Fibroblast of pulmonary artery (primary cell): ENCODE measurements at regions not wholly inside any gene's neighbourhood (a gene's known extent, or its start where the extent isn't known, plus 50 kb on each side); places are given as distances from the start of the nearest gene placed in this dataset.

ENCODE experiments used
- DNase-seq: peaks from one replicate; pipeline ENCODE4 v3.0.0-alpha.2; 2010; ENCODE audit warnings: low read depth
- H3K4me3 ChIP-seq: replicated peaks from 2 replicates; pipeline ENCODE4 v1.5.1; 2011; ENCODE audit warnings: low read depth, mild to moderate bottlenecking, control low read depth, low read length, moderate library complexity
- TF ChIP-seq, protein P1 (sequence below): IDR thresholded peaks from 2 replicates; pipeline ENCODE4 v1.5.1; 2011; ENCODE audit warnings: mild to moderate bottlenecking, control low read depth, low read length, inconsistent platforms; ENCODE audit errors: missing control alignments

DNA sequence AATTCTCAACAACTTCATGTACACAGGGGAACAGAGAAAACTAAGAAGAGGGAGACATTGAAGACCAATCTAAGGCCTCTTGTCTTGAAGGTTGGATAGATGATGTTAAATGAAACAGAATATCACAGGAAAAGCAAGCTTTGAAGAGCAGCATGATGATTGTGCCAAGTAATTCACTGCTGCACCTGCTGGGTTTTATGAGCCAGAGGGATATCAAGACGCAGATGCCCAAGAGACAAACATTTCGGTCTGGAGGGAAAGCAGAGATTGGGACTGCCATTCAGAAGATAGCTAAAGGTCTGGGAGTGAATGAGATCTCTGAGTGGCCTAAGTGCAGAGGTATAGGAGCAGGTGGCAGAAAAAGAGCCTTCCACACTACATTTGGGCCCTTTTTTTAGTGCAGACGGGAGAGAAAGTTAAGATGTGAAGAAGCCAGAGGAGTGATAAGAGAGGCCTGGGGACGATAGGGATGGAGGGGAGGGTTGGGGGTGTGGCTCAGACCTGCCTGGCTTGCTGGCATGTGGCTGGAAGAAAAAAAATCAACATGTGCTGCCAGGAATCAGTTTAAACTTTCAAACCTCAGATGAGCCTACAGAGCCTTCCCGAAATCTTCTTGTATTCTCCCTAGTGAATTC is 200.6 kb downstream of the AEBP2 start:
- DNase-seq = no peak
- TF ChIP-seq, protein P1, sequence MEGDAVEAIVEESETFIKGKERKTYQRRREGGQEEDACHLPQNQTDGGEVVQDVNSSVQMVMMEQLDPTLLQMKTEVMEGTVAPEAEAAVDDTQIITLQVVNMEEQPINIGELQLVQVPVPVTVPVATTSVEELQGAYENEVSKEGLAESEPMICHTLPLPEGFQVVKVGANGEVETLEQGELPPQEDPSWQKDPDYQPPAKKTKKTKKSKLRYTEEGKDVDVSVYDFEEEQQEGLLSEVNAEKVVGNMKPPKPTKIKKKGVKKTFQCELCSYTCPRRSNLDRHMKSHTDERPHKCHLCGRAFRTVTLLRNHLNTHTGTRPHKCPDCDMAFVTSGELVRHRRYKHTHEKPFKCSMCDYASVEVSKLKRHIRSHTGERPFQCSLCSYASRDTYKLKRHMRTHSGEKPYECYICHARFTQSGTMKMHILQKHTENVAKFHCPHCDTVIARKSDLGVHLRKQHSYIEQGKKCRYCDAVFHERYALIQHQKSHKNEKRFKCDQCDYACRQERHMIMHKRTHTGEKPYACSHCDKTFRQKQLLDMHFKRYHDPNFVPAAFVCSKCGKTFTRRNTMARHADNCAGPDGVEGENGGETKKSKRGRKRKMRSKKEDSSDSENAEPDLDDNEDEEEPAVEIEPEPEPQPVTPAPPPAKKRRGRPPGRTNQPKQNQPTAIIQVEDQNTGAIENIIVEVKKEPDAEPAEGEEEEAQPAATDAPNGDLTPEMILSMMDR = no peak
- H3K4me3 ChIP-seq = no peak overlapping the region

DNA sequence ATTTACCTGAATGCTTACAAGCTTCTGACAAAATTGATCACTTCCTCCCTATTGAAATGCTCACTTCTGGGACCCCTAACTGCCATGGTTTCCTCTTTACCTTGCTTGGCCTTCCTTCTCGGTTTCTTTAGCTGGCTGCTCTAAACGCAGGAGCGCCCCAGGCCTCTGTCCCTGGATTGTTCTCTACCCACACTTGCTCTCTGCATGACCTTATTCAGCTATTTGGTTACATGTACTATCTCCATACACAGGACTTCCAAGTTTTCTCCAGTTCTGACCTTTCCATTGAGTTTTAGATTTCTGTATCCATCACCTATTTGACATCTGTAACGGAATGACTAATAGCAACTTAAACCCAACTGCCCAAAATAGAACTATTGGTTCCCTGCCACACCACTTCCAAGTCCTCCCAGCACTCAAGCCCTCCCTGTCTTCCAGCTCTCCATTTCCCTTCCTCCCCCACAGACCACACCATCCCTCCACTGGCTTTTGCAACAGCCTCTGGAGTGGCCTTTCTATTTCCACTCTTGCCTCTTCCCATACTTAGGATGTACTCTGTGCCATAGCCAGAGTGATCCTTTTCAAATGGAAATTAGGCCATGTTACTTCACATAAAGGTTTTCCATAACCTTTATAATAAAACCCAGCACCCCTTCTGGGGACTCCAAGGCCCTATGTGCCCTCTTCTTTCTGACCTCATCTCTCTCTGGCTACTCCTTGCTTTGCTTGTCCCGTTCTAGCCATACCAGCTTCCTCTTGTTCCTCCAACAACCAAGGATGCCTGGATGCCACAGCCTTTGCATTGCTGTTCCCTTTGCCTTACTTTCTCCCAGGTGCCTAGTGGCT is 202.2 kb downstream of the AEBP2 start:
- H3K4me3 ChIP-seq = no peak overlapping the region
- TF ChIP-seq, protein P1 = no peak
- peak; percentile 62 for DNase-seq

DNA sequence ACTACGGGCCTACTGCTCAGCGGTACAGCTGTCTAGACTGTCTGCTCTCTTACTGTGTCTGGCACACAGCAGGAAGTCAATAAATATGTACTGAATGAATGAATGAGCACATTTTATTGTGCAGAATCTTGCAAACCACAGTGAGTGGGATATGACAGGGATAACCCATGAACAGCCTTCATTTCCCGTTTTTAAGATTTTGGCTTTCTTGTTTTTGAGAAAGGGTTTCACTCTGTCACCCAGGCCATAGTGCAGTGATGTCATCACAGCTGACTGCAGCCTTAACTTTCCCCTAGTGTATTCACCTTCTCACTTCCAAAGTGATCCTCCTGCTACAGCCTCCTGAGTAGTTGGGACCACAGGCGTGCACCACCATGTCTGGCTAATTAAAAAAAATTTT is 203.1 kb downstream of the AEBP2 start:
- TF ChIP-seq, protein P1 = no peak
- no peak overlapping the region for H3K4me3 ChIP-seq
- DNase-seq = no peak

DNA sequence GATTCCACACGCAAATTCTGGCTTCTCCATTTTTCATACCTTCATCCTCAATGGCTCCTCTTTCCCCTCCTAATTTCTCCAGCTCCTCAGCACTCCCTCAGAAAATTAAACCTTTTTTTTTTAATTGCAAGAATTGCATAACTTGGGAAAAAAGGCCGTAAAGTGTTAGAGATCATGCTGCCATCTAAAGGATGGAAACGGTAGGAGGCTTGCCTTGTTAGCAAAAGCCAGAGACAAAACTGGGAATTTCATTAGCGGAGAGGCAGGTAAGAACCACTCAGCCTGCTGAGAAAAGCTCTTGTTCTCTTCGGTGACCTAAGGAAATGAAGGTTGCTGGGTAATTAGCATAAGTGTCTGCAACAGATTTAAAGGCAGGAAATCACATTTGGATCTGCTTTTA is 204.3 kb downstream of the AEBP2 start:
- peak; percentile 76 for DNase-seq
- H3K4me3 ChIP-seq = no peak overlapping the region
- TF ChIP-seq, protein P1 = peak; percentile 78

DNA sequence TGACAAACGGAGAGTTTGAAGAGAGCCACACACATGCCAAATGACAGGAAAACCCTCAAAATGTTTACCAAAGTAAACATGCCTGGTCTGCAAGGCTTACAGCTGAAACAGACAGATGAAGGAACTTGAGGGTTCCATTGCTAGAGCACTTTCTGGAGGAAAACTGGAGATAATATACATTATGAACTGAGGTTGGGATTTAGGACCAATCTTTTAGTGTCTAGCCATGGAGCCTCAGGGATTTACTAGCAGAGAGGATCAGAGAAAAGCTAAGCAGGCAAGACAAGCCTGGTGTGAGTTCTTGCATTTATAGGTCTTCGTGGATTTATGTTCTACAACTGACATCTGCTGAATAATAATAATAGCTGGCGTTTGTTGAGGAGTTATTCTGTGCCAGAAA is 205.3 kb downstream of the AEBP2 start:
- TF ChIP-seq, protein P1 = no peak
- no peak for DNase-seq

DNA sequence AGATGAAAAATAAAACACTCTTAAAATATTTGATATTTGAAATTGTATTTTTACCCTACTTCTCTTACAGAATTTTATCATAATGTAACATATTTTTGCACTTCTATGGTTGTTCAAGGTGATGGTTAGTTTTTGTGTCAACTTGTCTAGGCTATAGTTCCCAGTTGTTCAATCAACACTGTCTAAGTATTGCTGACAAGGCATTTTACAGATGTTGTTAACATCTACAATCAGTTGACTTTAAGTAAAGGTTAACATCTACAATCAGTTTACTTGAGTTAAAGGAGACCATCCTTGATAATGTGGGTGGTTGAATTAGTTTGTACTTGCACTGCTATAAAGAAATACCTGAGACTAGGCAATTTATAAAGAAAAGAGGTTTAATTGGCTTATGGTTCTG is 206.5 kb downstream of the AEBP2 start:
- TF ChIP-seq, protein P1 = no peak
- no peak for DNase-seq
- no peak overlapping the region for H3K4me3 ChIP-seq

More for the DNA sequence above, 205.3 kb downstream of the AEBP2 start:
- no peak overlapping the region for H3K4me3 ChIP-seq
